H9 (cell line): ENCODE measurements at regions not wholly inside any gene's neighbourhood (a gene's known extent, or its start where the extent isn't known, plus 50 kb on each side); places are given as distances from the start of the nearest gene placed in this dataset.

ENCODE experiments used
- DNase-seq: peaks from one replicate; pipeline ENCODE4 v3.0.0-alpha.2; 2017
- H2AFZ ChIP-seq: one replicate; pipeline ENCODE4 v1.6.1; 2013; ENCODE audit warnings: mild to moderate bottlenecking, low read length, control low read depth, moderate library complexity
- H2AK5ac ChIP-seq: 2 replicates; pipeline ENCODE4 v1.6.1; 2013; ENCODE audit warnings: low read length, control low read depth, mixed read lengths; ENCODE audit not compliant: insufficient read length
- H2BK120ac ChIP-seq: one replicate; pipeline ENCODE4 v1.6.1; 2013; ENCODE audit warnings: low read depth, mild to moderate bottlenecking, low read length, control low read depth, inconsistent platforms; ENCODE audit not compliant: poor library complexity, severe bottlenecking
- H2BK12ac ChIP-seq: 2 replicates; pipeline ENCODE4 v1.6.1; 2013; ENCODE audit warnings: low read length, control low read depth, mixed read lengths, low read depth; ENCODE audit not compliant: insufficient read length
- H2BK15ac ChIP-seq: 2 replicates; pipeline ENCODE4 v1.6.1; 2013; ENCODE audit warnings: low read depth, low read length, control low read depth
- H2BK20ac ChIP-seq: one replicate; pipeline ENCODE4 v1.6.1; 2013; ENCODE audit warnings: low read depth, mild to moderate bottlenecking, low read length, control low read depth, inconsistent platforms; ENCODE audit not compliant: poor library complexity, severe bottlenecking
- H2BK5ac ChIP-seq: 2 replicates; pipeline ENCODE4 v1.6.1; 2013; ENCODE audit warnings: low read length, control low read depth, mixed read lengths; ENCODE audit not compliant: insufficient read length
- H3K14ac ChIP-seq: 2 replicates; pipeline ENCODE4 v1.6.1; 2013; ENCODE audit warnings: low read length, control low read depth; ENCODE audit not compliant: insufficient read depth
- H3K18ac ChIP-seq: 2 replicates; pipeline ENCODE4 v1.6.1; 2013; ENCODE audit warnings: low read depth, mild to moderate bottlenecking, mixed read lengths, low read length, control low read depth; ENCODE audit not compliant: insufficient read length
- H3K23ac ChIP-seq: 2 replicates; pipeline ENCODE4 v1.6.1; 2013; ENCODE audit warnings: low read length, control low read depth, mixed read lengths, low read depth; ENCODE audit not compliant: insufficient read length
- H3K23me2 ChIP-seq: 2 replicates; pipeline ENCODE4 v1.6.1; 2013; ENCODE audit warnings: low read depth, mild to moderate bottlenecking, mixed read lengths, low read length, control low read depth; ENCODE audit not compliant: insufficient read length, poor library complexity, severe bottlenecking
- H3K27ac ChIP-seq: 2 replicates; pipeline ENCODE4 v1.5.1; 2013; ENCODE audit warnings: low read length, control low read depth, mixed read lengths, low read depth; ENCODE audit not compliant: insufficient read length
- H3K27me3 ChIP-seq: 2 replicates; pipeline ENCODE4 v1.6.1; 2013; ENCODE audit warnings: low read length, control low read depth, inconsistent platforms; ENCODE audit not compliant: insufficient read depth
- H3K4ac ChIP-seq: 2 replicates; pipeline ENCODE4 v1.6.1; 2013; ENCODE audit warnings: low read depth, mild to moderate bottlenecking, control low read depth, inconsistent platforms, low read length, moderate library complexity
- H3K4me1 ChIP-seq: 2 replicates; pipeline ENCODE4 v1.6.1; 2013; ENCODE audit warnings: low read length, control low read depth, inconsistent platforms; ENCODE audit not compliant: insufficient read depth
- H3K4me2 ChIP-seq: 2 replicates; pipeline ENCODE4 v1.6.1; 2013; ENCODE audit warnings: low read length, control low read depth, mixed read lengths; ENCODE audit not compliant: insufficient read length, insufficient read depth
- H3K56ac ChIP-seq: 2 replicates; pipeline ENCODE4 v1.6.1; 2013; ENCODE audit warnings: low read depth, mild to moderate bottlenecking, mixed read lengths, low read length, control low read depth; ENCODE audit not compliant: insufficient read length
- H3K79me1 ChIP-seq: 2 replicates; pipeline ENCODE4 v1.6.1; 2013; ENCODE audit warnings: low read depth, mild to moderate bottlenecking, moderate library complexity, low read length, control low read depth, inconsistent platforms; ENCODE audit not compliant: insufficient read depth, poor library complexity, severe bottlenecking
- H3K79me2 ChIP-seq: 2 replicates; pipeline ENCODE4 v1.6.1; 2013; ENCODE audit warnings: low read length, control low read depth, inconsistent platforms; ENCODE audit not compliant: insufficient read depth
- H3K9ac ChIP-seq: 2 replicates; pipeline ENCODE4 v1.6.1; 2013; ENCODE audit warnings: low read length, control low read depth, mixed read lengths; ENCODE audit not compliant: insufficient read length; ENCODE audit errors: extremely low read depth
- H3K9me3 ChIP-seq: one replicate; pipeline ENCODE4 v1.6.1; 2013; ENCODE audit warnings: low read depth, low read length, inconsistent platforms; ENCODE audit not compliant: control insufficient read depth
- H3T11ph ChIP-seq: one replicate; pipeline ENCODE4 v1.6.1; 2013; ENCODE audit warnings: mild to moderate bottlenecking, low read length, control low read depth, inconsistent platforms
- H4K20me1 ChIP-seq: one replicate; pipeline ENCODE4 v1.6.1; 2013; ENCODE audit not compliant: control insufficient read depth, insufficient read length, insufficient read depth
- H4K5ac ChIP-seq: 2 replicates; pipeline ENCODE4 v1.6.1; 2013; ENCODE audit warnings: low read depth, mild to moderate bottlenecking, mixed read lengths, low read length, control low read depth; ENCODE audit not compliant: insufficient read length
- H4K8ac ChIP-seq: replicated peaks from 2 replicates; pipeline ENCODE4 v1.6.1; 2013; ENCODE audit warnings: low read length, control low read depth, mixed read lengths, low read depth; ENCODE audit not compliant: insufficient read length
- H4K91ac ChIP-seq: 2 replicates; pipeline ENCODE4 v1.6.1; 2013; ENCODE audit warnings: low read depth, mild to moderate bottlenecking, moderate library complexity, mixed read lengths, low read length, control low read depth; ENCODE audit not compliant: insufficient read length
- H3K27ac Mint-ChIP-seq, 3 experiments: 2 replicates in 2 of 3; 3 replicates in 1 of 3; pipeline ENCODE4 v1.8.0; 2020 to 2021; ENCODE audit warnings: mixed read lengths in 3 of 3, mild to moderate bottlenecking in 1 of 3, moderate library complexity in 1 of 3
- H3K27me3 Mint-ChIP-seq: 2 replicates; pipeline ENCODE4 v1.8.0; 2021; ENCODE audit warnings: low read depth, mild to moderate bottlenecking, moderate library complexity, mixed read lengths
- H3K36me3 Mint-ChIP-seq, 3 experiments: 2 replicates in 2 of 3; 3 replicates in 1 of 3; pipeline ENCODE4 v1.8.0; 2020 to 2021; ENCODE audit warnings: low read depth in 3 of 3, mixed read lengths in 3 of 3; ENCODE audit not compliant: insufficient read depth in 1 of 3
- H3K4me1 Mint-ChIP-seq, 2 experiments: 2 replicates each; pipeline ENCODE4 v1.8.0; 2020; ENCODE audit warnings: mixed read lengths in 2 of 2
- H3K4me3 Mint-ChIP-seq, 2 experiments: 2 replicates in 1 of 2; 3 replicates in 1 of 2; pipeline ENCODE4 v1.8.0; 2020 to 2021; ENCODE audit warnings: mild to moderate bottlenecking in 2 of 2, mixed read lengths in 2 of 2, moderate library complexity in 1 of 2
- H3K9me3 Mint-ChIP-seq, 2 experiments: 2 replicates in 1 of 2; 3 replicates in 1 of 2; pipeline ENCODE4 v1.8.0; 2020; ENCODE audit warnings: mild to moderate bottlenecking in 2 of 2, mixed read lengths in 2 of 2, moderate library complexity in 1 of 2
- CTCF ChIP-seq: fragments of 200-600 bp; sonication (generic); conservative IDR thresholded peaks from 3 replicates; pipeline ENCODE4 v1.8.0; 2021; ENCODE audit warnings: antibody characterized with exemption, mild to moderate bottlenecking
- WGBS: extraction: QIAGEN DNeasy Blood & Tissue Kit; methylation state at CpG from one replicate; pipeline ENCODE4 v1.1.7; 2013; ENCODE audit warnings: missing lambda C conversion rate, low lambda C conversion rate, mixed read lengths; ENCODE audit not compliant: insufficient read length; ENCODE audit errors: extremely low coverage; 5-methylcytosine and 5-hydroxymethylcytosine counted together

GRCh38 chr4:13240066-13240465 lies 244.1 kb downstream of the RAB28 start:
- H3K4me3 Mint-ChIP-seq: no peak overlapping the region

More at GRCh38 chr4:13240066-13240465, 244.1 kb downstream of the RAB28 start:
- Histone ChIP-seq H3K18ac (no peak overlapping the region), H3K79me1 (no peaks in the 10 kb centered on the region), H3K14ac (no peak overlapping the region), H2BK120ac (no peak overlapping the region), H3T11ph (no peak overlapping the region), H4K8ac (no peak overlapping the region), H3K23ac (no peak overlapping the region), H4K5ac (no peak overlapping the region), H3K4me1 (no peaks in the 10 kb centered on the region), H3K23me2 (no peaks in the 10 kb centered on the region), H2BK12ac (no peak overlapping the region), H2BK20ac (no peak overlapping the region), H3K27me3 (no peaks in the 10 kb centered on the region), H4K91ac (no peak overlapping the region), H3K27ac (no peak overlapping the region), H2AK5ac (no peak overlapping the region), H2BK15ac (no peak overlapping the region), H2AFZ (no peak overlapping the region), H3K4ac (no peak overlapping the region), H4K20me1 (no peaks in the 10 kb centered on the region), H3K4me2 (no peak overlapping the region), H3K79me2 (no peaks in the 10 kb centered on the region), H2BK5ac (no peak overlapping the region), H3K9ac (no peak overlapping the region), H3K56ac (no peak overlapping the region), H3K9me3 (no peaks in the 10 kb centered on the region)
- Mint-ChIP-seq H3K27me3 (no peaks in the 10 kb centered on the region), H3K9me3 (no peaks in the 10 kb centered on the region), H3K36me3 (no peaks in the 10 kb centered on the region), H3K4me1 (peaks cover 8 to 11% of the 10 kb centered on the region in 2 experiments), H3K27ac (no peak overlapping the region)
- TF ChIP-seq CTCF: no peak
- no peak for DNase-seq
- no CpG with 5 or more reads among the region's 3 CpGs for WGBS
